Right lobe of liver (tissue), 4 donors: ENCODE measurements at regions not wholly inside any gene's neighbourhood (a gene's known extent, or its start where the extent isn't known, plus 50 kb on each side); places are given as distances from the start of the nearest gene placed in this dataset.

Experiments
- POLR2A ChIP-seq: fragments of 450-650 bp; IDR thresholded peaks from one replicate; pipeline ENCODE4 v1.6.1; 2017; ENCODE audit warnings: antibody characterized with exemption, mild to moderate bottlenecking
- TF ChIP-seq, protein P1 (sequence below), 4 donors: fragments of 200-600 bp in 3 of 4; fragments of 450-650 bp in 1 of 4; IDR thresholded peaks; one replicate each; pipeline versions ENCODE4 v1.5.1 to v1.8.0; 2016 to 2022; ENCODE audit warnings: antibody characterized with exemption in 4 of 4, mild to moderate bottlenecking in 2 of 4
- donor health status: DM: no; HTN: no; CAD: no.
- donor health status: DM: no; HTN: no; CAD: no.
- donor health status: DM: no; HTN: yes; CAD: no.

DNA sequence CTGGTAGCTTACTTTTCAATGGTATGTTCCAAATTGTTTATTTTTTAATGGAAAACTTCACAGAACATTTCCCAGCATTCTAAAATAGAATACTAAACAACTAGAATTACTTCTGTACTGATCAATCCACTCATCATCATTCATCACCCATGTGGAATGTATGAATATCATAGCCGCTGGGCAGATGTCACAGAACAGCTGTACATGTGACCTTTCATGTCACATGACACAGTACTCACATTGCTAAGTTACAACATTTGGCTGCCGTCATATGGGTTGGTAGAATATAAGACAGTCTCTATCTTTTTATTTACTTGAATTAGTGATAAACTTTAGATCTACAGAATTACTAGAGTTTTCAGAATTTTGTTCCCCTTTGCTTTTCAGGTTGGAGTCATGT, 387.6 kb downstream of the ZEB2 start:
- TF ChIP-seq, protein P1, sequence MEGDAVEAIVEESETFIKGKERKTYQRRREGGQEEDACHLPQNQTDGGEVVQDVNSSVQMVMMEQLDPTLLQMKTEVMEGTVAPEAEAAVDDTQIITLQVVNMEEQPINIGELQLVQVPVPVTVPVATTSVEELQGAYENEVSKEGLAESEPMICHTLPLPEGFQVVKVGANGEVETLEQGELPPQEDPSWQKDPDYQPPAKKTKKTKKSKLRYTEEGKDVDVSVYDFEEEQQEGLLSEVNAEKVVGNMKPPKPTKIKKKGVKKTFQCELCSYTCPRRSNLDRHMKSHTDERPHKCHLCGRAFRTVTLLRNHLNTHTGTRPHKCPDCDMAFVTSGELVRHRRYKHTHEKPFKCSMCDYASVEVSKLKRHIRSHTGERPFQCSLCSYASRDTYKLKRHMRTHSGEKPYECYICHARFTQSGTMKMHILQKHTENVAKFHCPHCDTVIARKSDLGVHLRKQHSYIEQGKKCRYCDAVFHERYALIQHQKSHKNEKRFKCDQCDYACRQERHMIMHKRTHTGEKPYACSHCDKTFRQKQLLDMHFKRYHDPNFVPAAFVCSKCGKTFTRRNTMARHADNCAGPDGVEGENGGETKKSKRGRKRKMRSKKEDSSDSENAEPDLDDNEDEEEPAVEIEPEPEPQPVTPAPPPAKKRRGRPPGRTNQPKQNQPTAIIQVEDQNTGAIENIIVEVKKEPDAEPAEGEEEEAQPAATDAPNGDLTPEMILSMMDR (IDR thresholded peaks at IDR 0.05), result no peak
- TF ChIP-seq POLR2A, result no peak
